ENCODE measurements at regions not wholly inside any gene's neighbourhood (a gene's known extent, or its start where the extent isn't known, plus 50 kb on each side); places are given as distances from the start of the nearest gene placed in this dataset.

DNA sequence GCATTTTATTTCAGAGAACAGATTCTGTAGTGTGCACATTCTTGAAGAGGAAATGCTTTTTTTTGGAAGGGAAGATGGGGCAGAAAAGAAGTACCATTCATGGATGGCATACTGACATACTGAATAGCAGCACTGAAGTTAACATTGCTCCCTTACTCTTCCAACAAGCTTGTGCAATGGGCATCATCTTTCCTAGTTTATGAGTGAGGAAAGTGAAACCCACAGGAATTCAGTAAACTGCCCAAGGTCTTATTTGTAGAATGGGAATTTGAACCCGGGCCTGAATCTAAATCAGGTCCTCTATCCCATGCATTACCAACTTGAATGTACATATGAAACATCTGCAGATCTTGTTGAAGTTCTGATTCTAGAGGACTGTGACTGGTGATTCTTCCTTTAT, 215.7 kb upstream of the FGGY start (continued):
- TF ChIP-seq, protein P1, sequence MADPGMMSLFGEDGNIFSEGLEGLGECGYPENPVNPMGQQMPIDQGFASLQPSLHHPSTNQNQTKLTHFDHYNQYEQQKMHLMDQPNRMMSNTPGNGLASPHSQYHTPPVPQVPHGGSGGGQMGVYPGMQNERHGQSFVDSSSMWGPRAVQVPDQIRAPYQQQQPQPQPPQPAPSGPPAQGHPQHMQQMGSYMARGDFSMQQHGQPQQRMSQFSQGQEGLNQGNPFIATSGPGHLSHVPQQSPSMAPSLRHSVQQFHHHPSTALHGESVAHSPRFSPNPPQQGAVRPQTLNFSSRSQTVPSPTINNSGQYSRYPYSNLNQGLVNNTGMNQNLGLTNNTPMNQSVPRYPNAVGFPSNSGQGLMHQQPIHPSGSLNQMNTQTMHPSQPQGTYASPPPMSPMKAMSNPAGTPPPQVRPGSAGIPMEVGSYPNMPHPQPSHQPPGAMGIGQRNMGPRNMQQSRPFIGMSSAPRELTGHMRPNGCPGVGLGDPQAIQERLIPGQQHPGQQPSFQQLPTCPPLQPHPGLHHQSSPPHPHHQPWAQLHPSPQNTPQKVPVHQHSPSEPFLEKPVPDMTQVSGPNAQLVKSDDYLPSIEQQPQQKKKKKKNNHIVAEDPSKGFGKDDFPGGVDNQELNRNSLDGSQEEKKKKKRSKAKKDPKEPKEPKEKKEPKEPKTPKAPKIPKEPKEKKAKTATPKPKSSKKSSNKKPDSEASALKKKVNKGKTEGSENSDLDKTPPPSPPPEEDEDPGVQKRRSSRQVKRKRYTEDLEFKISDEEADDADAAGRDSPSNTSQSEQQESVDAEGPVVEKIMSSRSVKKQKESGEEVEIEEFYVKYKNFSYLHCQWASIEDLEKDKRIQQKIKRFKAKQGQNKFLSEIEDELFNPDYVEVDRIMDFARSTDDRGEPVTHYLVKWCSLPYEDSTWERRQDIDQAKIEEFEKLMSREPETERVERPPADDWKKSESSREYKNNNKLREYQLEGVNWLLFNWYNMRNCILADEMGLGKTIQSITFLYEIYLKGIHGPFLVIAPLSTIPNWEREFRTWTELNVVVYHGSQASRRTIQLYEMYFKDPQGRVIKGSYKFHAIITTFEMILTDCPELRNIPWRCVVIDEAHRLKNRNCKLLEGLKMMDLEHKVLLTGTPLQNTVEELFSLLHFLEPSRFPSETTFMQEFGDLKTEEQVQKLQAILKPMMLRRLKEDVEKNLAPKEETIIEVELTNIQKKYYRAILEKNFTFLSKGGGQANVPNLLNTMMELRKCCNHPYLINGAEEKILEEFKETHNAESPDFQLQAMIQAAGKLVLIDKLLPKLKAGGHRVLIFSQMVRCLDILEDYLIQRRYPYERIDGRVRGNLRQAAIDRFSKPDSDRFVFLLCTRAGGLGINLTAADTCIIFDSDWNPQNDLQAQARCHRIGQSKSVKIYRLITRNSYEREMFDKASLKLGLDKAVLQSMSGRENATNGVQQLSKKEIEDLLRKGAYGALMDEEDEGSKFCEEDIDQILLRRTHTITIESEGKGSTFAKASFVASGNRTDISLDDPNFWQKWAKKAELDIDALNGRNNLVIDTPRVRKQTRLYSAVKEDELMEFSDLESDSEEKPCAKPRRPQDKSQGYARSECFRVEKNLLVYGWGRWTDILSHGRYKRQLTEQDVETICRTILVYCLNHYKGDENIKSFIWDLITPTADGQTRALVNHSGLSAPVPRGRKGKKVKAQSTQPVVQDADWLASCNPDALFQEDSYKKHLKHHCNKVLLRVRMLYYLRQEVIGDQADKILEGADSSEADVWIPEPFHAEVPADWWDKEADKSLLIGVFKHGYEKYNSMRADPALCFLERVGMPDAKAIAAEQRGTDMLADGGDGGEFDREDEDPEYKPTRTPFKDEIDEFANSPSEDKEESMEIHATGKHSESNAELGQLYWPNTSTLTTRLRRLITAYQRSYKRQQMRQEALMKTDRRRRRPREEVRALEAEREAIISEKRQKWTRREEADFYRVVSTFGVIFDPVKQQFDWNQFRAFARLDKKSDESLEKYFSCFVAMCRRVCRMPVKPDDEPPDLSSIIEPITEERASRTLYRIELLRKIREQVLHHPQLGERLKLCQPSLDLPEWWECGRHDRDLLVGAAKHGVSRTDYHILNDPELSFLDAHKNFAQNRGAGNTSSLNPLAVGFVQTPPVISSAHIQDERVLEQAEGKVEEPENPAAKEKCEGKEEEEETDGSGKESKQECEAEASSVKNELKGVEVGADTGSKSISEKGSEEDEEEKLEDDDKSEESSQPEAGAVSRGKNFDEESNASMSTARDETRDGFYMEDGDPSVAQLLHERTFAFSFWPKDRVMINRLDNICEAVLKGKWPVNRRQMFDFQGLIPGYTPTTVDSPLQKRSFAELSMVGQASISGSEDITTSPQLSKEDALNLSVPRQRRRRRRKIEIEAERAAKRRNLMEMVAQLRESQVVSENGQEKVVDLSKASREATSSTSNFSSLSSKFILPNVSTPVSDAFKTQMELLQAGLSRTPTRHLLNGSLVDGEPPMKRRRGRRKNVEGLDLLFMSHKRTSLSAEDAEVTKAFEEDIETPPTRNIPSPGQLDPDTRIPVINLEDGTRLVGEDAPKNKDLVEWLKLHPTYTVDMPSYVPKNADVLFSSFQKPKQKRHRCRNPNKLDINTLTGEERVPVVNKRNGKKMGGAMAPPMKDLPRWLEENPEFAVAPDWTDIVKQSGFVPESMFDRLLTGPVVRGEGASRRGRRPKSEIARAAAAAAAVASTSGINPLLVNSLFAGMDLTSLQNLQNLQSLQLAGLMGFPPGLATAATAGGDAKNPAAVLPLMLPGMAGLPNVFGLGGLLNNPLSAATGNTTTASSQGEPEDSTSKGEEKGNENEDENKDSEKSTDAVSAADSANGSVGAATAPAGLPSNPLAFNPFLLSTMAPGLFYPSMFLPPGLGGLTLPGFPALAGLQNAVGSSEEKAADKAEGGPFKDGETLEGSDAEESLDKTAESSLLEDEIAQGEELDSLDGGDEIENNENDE (IDR thresholded peaks at IDR 0.05; ENCODE audit: insufficient replicate concordance, low read length), result no peak

Measured in H1 (cell line).